Heart left ventricle (tissue), 16 donors: ENCODE measurements at regions not wholly inside any gene's neighbourhood (a gene's known extent, or its start where the extent isn't known, plus 50 kb on each side); places are given as distances from the start of the nearest gene placed in this dataset.
"Not testable (repeated sequence)": the region's sequence is repeated elsewhere in the genome, so short reads cannot be mapped to it uniquely, and the experiment has no call there.

Experiments used
- ATAC-seq, 4 donors: fragments of 200-7000 bp; cut with Tn5 transposase; one replicate each; pipeline ENCODE4 v1.9.1; 2020 to 2022; ENCODE audit warnings: moderate library complexity in 4 of 4, mild to moderate bottlenecking in 3 of 4, moderate number of reproducible peaks in 1 of 4
- DNase-seq, 5 donors: peaks; one replicate each; pipeline ENCODE4 v3.0.0-alpha.2; 2020
- H3K27ac ChIP-seq, 12 donors: fragments of 200-600 bp; sonication (generic) in 4 of 12; one replicate each; pipeline versions ENCODE4 v1.5.0 to v1.8.0; 2016 to 2022; ENCODE audit warnings: mild to moderate bottlenecking in 2 of 12
- H3K27me3 ChIP-seq, 9 donors: fragments of 200-600 bp; sonication (generic) in 2 of 9; one replicate each; pipeline versions ENCODE4 v1.5.1 to v1.8.0; 2016 to 2022; ENCODE audit warnings: mild to moderate bottlenecking in 3 of 9
- H3K36me3 ChIP-seq, 9 donors: fragments of 200-600 bp; sonication (generic) in 2 of 9; one replicate each; pipeline versions ENCODE4 v1.5.0 to v1.8.0; 2018 to 2022; ENCODE audit warnings: mild to moderate bottlenecking in 2 of 9
- H3K4me1 ChIP-seq, 12 donors: fragments of 200-600 bp; sonication (generic) in 4 of 12; one replicate each; pipeline versions ENCODE4 v1.5.0 to v1.8.0; 2016 to 2022; ENCODE audit warnings: mild to moderate bottlenecking in 3 of 12
- H3K4me3 ChIP-seq, 12 donors: fragments of 200-600 bp; sonication (generic) in 4 of 12; one replicate each; pipeline versions ENCODE4 v1.5.0 to v1.8.0; 2017 to 2022; ENCODE audit warnings: mild to moderate bottlenecking in 9 of 12, moderate library complexity in 4 of 12
- H3K9me3 ChIP-seq, 12 donors: fragments of 200-600 bp; sonication (generic) in 4 of 12; one replicate each; pipeline versions ENCODE4 v1.5.0 to v1.8.0; 2016 to 2022; ENCODE audit warnings: mild to moderate bottlenecking in 1 of 12
- CTCF ChIP-seq, 12 donors: fragments of 200-600 bp; sonication (generic) in 4 of 12; IDR thresholded peaks; one replicate each; pipeline versions ENCODE4 v1.5.0 to v1.8.0; 2018 to 2022; ENCODE audit warnings: antibody characterized with exemption in 12 of 12, mild to moderate bottlenecking in 5 of 12
- POLR2A ChIP-seq, 2 donors: fragments of 450-650 bp; IDR thresholded peaks; one replicate each; pipeline ENCODE4 v1.6.1; 2017; ENCODE audit warnings: antibody characterized with exemption in 2 of 2, mild to moderate bottlenecking in 2 of 2, moderate library complexity in 2 of 2
- WGBS, 4 donors: extraction: QIAGEN DNeasy Blood & Tissue Kit in 2 of 4; methylation state at CpG; one replicate each; pipeline versions ENCODE4 v1.1.5 to v1.1.7; 2013 to 2018; 5-methylcytosine and 5-hydroxymethylcytosine counted together
- intact Hi-C, 10 donors: fragments of 100-400 bp; cut with DNase I; formaldehyde crosslinking; loops; one replicate each; pipeline versions ENCODE4 v1.11.1 to v1.14.2; 2022
- donor health status: ischemic (EF 13 %, LVEDD 7.1; RV severe dilation, severe dysfunction).
- donor health status: healthy with polysubstance abuse.
- donor health status: DM: no; HTN: yes; CAD: no.
- donor health status: DM: no; HTN: no; CAD: no.
- donor health status: ischemic (EF 25% LVEDD 6.9; RV normal size, moderate dysfunction).
- donor health status: ischemic (EF 25% LVEDD 5.7; RV mildly dilated, moderate dysfunction).
- donor health status: healthy.
- donor health status: DM: yes; HTN: yes; CAD: no.
- donor health status: ischemic (EF 35%, LVEDD 5.7; RV mildly dilated, moderate dysfunction).
- donor health status: nonischemic (EF 11% LVEDD 7.7; RV severe dilation, severe dysfunction).
- donor health status: DM: yes; HTN: yes; CAD: no.
- donor health status: PGD.
- donor health status: ischemic (EF 29% LVEDD 5.4; RV normal size, mild dysfunction).
- donor health status: nonischemic (EF 23%, LVEDD 6.1; RV moderate dilation, normal function).

GRCh38 chr1:238439511-238439910 lies 548.8 kb upstream of the ZP4 start:
- Histone ChIP-seq H3K27ac (no peak overlapping the region), H3K36me3 (no peaks in the 10 kb centered on the region), H3K4me3 (no peak overlapping the region), H3K27me3 (no peaks in the 10 kb centered on the region), H3K4me1 (no peaks in the 10 kb centered on the region), H3K9me3 (peaks cover 0 to 6% (median 0%) of the 10 kb centered on the region in 12 donors)
- no peak for TF ChIP-seq CTCF (IDR thresholded peaks at IDR 0.05)
- TF ChIP-seq POLR2A (IDR thresholded peaks at IDR 0.05), result no peak
- ATAC-seq (no peak), DNase-seq (no peak)
- intact Hi-C loops, result no loop called here

GRCh38 chr1:238438311-238439270 lies 547.9 kb upstream of the ZP4 start:
- 45 to 55% (median 49%) methylated on average over 5 of the region's 5 CpGs for WGBS, 4 donors
- intact Hi-C loops, result no loop called here
- Histone ChIP-seq H3K4me1 (no peaks in the 10 kb centered on the region), H3K27ac (no peak overlapping the region), H3K36me3 (no peaks in the 10 kb centered on the region), H3K9me3 (no peaks in the 10 kb centered on the region), H3K4me3 (no peak overlapping the region), H3K27me3 (no peaks in the 10 kb centered on the region)
- ATAC-seq (no peak), DNase-seq (no peak)
- TF ChIP-seq POLR2A (IDR thresholded peaks at IDR 0.05) (no peak), CTCF (IDR thresholded peaks at IDR 0.05) (no peak)

GRCh38 chr1:238429703-238430102 lies 539.0 kb upstream of the ZP4 start:
- DNase-seq, H3K4me1 ChIP-seq, intact Hi-C loops, ATAC-seq, H3K27me3 ChIP-seq, H3K36me3 ChIP-seq, H3K27ac ChIP-seq, H3K4me3 ChIP-seq: not testable (repeated sequence)
- peaks cover 0 to 13% (median 0%) of the 10 kb centered on the region in 12 donors for H3K9me3 ChIP-seq
- WGBS, 4 donors, result 64 to 75% (median 70%) methylated on average over 2 of the region's 2 CpGs

- H3K4me3 ChIP-seq, result no peak overlapping the region
- peaks cover 0 to 3% (median 0%) of the 10 kb centered on the region in 9 donors for H3K27me3 ChIP-seq
- no peak overlapping the region for H3K27ac ChIP-seq
- intact Hi-C loops, result no loop called here
- H3K9me3 ChIP-seq, result no peaks in the 10 kb centered on the region
- 54 to 71% (median 55%) methylated on average over 3 of the region's 3 CpGs for WGBS, 4 donors
- no peaks in the 10 kb centered on the region for H3K4me1 ChIP-seq
- DNase-seq, result no peak
- TF ChIP-seq POLR2A (IDR thresholded peaks at IDR 0.05) (no peak), CTCF (IDR thresholded peaks at IDR 0.05) (no peak)
- no peaks in the 10 kb centered on the region for H3K36me3 ChIP-seq
- no peak for ATAC-seq
Measured at GRCh38 chr1:238419209-238419608, 528.5 kb upstream of the ZP4 start.
